ENCODE measurements at regions not wholly inside any gene's neighbourhood (a gene's known extent, or its start where the extent isn't known, plus 50 kb on each side); places are given as distances from the start of the nearest gene placed in this dataset.
A peak's percentile ranks its signal among the peaks of the same experiment; 100 is the strongest.

DNA sequence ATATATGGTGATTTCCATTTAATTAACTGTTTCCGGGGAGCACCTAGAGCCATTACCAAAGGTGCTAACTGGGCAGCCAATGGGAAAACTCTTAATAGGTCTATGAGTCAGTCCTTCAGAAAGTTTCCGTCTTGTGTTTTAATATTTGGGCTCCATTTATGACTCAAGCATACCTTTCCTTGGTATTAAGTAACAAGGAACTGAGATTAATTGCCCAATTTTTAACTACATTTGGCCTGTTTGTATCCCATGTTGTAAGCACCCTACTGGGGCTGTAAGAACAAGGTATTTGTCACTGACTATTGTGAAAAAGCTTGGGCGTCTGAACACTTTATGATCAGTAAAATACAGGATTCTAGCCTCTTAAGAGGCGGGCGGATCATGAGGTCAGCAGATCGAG lies 62.8 kb upstream of the FOXN3 start:
- TF ChIP-seq, protein P1, sequence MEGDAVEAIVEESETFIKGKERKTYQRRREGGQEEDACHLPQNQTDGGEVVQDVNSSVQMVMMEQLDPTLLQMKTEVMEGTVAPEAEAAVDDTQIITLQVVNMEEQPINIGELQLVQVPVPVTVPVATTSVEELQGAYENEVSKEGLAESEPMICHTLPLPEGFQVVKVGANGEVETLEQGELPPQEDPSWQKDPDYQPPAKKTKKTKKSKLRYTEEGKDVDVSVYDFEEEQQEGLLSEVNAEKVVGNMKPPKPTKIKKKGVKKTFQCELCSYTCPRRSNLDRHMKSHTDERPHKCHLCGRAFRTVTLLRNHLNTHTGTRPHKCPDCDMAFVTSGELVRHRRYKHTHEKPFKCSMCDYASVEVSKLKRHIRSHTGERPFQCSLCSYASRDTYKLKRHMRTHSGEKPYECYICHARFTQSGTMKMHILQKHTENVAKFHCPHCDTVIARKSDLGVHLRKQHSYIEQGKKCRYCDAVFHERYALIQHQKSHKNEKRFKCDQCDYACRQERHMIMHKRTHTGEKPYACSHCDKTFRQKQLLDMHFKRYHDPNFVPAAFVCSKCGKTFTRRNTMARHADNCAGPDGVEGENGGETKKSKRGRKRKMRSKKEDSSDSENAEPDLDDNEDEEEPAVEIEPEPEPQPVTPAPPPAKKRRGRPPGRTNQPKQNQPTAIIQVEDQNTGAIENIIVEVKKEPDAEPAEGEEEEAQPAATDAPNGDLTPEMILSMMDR (IDR thresholded peaks at IDR 0.05) = no peak
- no peak for TF ChIP-seq POLR2A (IDR thresholded peaks at IDR 0.05)
- H3K36me3 ChIP-seq = no peaks in the 10 kb centered on the region
- WGBS, 4 donors = 95 to 98% (median 97%) methylated on average over 6 of the region's 6 CpGs
- DNase-seq = no peak
- ATAC-seq = no peak
- no peak overlapping the region for H3K27ac ChIP-seq
- no peaks in the 10 kb centered on the region for H3K9me3 ChIP-seq
- no peak overlapping the region for H3K4me3 ChIP-seq
- intact Hi-C loops (cut with DNase I) = loop anchor here in 1 of 10 donors (10.0 kb wide), 1 partner anchor 135 kb away; no protein-coding TSS in a partner anchor
- H3K4me1 ChIP-seq = peaks cover 0 to 28% (median 0%) of the 10 kb centered on the region in 12 donors
- H3K27me3 ChIP-seq = no peaks in the 10 kb centered on the region

DNA sequence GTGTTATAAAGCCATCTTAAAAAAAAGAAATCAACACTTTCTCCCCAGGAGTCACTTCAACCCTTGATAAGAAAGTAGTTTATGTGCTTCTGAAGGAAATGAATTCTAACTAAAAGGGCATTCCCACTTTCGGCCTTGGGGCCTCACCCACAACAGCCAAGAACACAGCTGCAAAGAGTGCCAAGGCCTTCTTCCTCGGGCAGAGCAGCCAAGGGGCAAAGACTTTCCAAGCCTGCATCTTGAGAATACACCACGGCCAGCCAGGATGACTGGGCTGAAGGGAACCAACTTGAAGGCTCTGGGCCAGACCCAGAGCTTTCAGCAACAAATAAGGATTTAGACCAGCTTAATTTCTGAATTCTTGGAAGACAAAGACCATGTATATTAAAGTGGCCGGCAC lies 60.4 kb upstream of the FOXN3 start:
- Histone ChIP-seq H3K4me3 (no peak overlapping the region), H3K27me3 (no peaks in the 10 kb centered on the region), H3K4me1 (peaks cover 0 to 38% (median 2%) of the 10 kb centered on the region in 12 donors), H3K9me3 (no peaks in the 10 kb centered on the region), H3K27ac (peak overlapping the region in 2 of 12 donors; percentile 16 to 50), H3K36me3 (no peaks in the 10 kb centered on the region)
- DNase-seq = no peak
- TF ChIP-seq POLR2A (IDR thresholded peaks at IDR 0.05) = no peak
- TF ChIP-seq, protein P1 (IDR thresholded peaks at IDR 0.05) = no peak
- intact Hi-C loops (cut with DNase I) = loop anchor here in 1 of 10 donors (10.0 kb wide), 1 partner anchor 137 kb away; no protein-coding TSS in a partner anchor
- ATAC-seq = peak in 1 of 4 donors; percentile 26
- 63 to 81% (median 73%) methylated on average over 4 of the region's 4 CpGs for WGBS, 4 donors

DNA sequence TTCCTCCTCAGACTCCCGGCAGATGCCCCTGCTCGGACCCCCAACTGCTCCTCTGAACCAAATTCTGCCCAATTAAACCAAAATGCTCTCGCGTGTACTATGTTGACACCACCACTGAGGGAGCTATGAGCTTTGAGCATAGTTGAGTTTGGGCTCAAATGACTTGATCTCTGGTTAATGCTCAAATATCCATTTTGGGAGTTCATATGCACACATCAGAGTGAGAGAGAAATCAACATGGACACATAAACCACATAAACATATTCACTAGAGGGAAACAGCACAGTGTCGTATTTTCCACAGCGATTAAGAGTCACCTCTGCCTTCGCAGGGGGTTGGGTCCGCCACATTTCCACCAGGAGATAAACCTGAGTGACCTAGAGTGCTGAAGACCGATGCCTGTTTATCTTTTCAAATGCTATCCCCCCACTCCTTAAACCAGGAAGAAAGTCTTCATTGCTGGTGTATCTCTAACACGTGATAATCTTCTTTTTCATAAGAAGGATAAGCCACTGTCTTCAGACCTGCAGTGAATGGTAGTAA lies 59.4 kb upstream of the FOXN3 start:
- Histone ChIP-seq H3K4me1 (peaks cover 0 to 37% (median 2%) of the 10 kb centered on the region in 12 donors), H3K36me3 (no peaks in the 10 kb centered on the region), H3K4me3 (no peak overlapping the region), H3K9me3 (no peaks in the 10 kb centered on the region), H3K27me3 (no peaks in the 10 kb centered on the region), H3K27ac (no peak overlapping the region)
- TF ChIP-seq, protein P1 (IDR thresholded peaks at IDR 0.05) = no peak
- TF ChIP-seq POLR2A (IDR thresholded peaks at IDR 0.05) = no peak
- ATAC-seq = no peak
- intact Hi-C loops (cut with DNase I) = loop anchor here in 1 of 10 donors (10.0 kb wide), 1 partner anchor 138 kb away; no protein-coding TSS in a partner anchor
- DNase-seq = no peak
- WGBS, 4 donors = 88 to 93% (median 91%) methylated on average over 10 of the region's 10 CpGs

DNA sequence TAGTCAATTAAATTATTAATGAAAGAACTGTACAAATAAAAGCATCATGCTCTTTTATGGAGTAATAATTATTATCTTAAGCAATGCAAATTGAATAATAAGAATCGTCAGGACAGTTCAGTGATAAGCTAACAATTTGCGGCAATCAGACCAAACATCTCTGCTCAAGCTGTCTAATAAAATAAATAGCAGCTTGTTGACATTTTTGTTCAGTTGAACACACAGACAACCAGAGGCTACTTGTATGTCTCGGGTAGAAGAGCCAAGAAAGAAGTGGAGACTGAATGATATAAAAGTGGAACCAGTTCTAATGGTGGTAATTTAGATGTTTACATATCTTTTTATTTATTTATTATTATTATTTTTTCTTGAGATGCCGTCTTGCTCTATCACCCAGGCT lies 57.4 kb upstream of the FOXN3 start:
- intact Hi-C loops (cut with DNase I) = loop anchor here in 1 of 10 donors (10.0 kb wide), 1 partner anchor 140 kb away; no protein-coding TSS in a partner anchor
- Histone ChIP-seq H3K4me1 (peaks cover 0 to 42% (median 5%) of the 10 kb centered on the region in 12 donors), H3K9me3 (no peaks in the 10 kb centered on the region), H3K27ac (peak overlapping the region in 1 of 12 donors; percentile 27), H3K27me3 (no peaks in the 10 kb centered on the region), H3K4me3 (no peak overlapping the region), H3K36me3 (no peaks in the 10 kb centered on the region)
- TF ChIP-seq POLR2A (IDR thresholded peaks at IDR 0.05) = no peak
- TF ChIP-seq, protein P1 (IDR thresholded peaks at IDR 0.05) = no peak
- DNase-seq = no peak
- ATAC-seq = no peak
- WGBS, 4 donors = 83 to 86% (median 85%) methylated on average over 4 of the region's 4 CpGs

Measured in heart left ventricle (tissue), 16 donors.